CD4-positive, alpha-beta T cell treated with Interferon gamma for 1 hour (primary cell): ENCODE measurements at regions not wholly inside any gene's neighbourhood (a gene's known extent, or its start where the extent isn't known, plus 50 kb on each side); places are given as distances from the start of the nearest gene placed in this dataset.
"Not testable (repeated sequence)": the region's sequence is repeated elsewhere in the genome, so short reads cannot be mapped to it uniquely, and the experiment has no call there.

ENCODE experiments used
- DNase-seq: peaks from one replicate; pipeline ENCODE4 v3.0.0-alpha.2; 2020

DNA sequence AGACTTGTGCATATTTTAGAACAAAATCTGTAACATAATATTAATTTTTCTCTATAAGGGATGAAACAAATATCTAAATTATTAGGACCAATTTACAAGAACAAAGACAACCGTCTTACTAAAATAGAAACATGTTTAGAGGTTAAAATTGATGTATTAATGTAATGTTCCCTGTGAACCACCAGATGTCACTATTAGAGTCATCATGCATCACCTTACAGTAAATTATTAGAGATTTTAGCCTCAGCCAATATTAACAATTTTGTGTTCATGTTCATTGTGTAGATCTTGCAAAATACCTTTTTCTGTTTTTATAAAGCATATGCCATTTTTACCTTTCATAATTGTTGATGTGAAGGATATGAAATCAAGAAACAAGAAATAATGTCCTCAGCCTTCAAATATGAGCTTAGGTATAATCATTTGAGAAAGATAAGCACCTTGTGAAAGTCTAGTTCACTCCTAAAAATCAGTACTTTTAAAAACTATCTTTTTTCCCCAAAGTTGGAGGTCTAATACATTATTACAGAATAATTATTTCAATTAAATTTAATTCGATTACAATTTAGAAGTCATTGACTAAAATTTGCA lies 344.3 kb upstream of the KCNH7 start:
- no peak for DNase-seq

DNA sequence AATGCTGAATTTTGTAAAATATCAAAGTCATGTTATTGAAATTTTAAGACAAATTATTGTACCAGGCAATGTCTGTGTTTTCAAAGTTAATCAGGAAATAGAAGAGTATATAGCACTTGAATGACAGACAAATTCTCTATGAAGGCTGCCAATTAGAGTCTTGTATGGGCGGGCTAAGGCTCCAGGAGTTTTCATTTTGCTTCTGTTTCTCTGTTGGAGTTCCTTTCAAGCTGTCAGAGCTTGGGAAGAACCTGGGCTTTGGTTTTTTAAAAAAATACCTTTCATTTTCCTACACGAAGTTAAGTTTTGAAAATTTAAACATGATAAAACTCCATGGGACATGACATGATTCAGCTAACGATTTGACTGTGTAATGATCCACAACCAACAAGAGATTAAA lies 339.0 kb upstream of the KCNH7 start:
- no peak for DNase-seq

DNA sequence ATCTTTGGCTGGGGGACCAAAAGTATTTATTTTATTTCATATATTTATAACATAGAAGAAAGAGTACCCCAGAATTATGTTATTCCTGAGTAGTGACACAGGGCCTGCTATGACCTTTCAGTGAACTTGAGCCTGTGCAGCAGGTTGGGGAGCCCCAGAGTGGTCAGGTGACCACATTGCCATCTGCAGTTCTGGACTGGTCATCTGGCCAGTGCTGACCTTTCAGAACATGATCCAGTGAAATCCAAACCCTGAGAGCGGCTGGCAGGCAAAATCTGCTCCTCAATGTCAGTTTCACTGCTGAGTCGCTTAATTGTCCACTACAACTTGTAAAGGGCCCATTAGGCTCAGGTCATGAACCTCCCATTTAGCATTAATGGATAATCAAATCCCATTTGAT lies 336.7 kb upstream of the KCNH7 start:
- DNase-seq = no peak

DNA sequence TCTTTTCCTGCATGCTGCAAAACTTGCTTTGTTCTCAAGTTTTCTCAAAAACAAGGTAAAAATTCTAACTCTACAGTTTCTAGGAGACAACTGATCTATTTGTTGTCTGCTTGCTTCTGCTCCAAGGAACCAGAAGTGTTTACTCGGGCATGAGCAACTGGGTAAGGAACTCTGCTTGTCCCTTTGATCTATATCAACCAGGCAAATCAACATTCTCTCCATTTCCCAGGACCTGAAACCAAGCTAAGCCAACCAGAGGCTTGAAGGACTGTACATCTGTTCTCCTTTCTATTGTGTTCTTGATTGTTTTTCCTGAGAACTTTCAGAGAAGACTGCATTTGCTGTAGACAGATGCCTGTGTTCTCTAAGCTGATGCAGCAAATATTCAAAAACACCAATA lies 335.0 kb upstream of the KCNH7 start:
- no peak for DNase-seq

DNA sequence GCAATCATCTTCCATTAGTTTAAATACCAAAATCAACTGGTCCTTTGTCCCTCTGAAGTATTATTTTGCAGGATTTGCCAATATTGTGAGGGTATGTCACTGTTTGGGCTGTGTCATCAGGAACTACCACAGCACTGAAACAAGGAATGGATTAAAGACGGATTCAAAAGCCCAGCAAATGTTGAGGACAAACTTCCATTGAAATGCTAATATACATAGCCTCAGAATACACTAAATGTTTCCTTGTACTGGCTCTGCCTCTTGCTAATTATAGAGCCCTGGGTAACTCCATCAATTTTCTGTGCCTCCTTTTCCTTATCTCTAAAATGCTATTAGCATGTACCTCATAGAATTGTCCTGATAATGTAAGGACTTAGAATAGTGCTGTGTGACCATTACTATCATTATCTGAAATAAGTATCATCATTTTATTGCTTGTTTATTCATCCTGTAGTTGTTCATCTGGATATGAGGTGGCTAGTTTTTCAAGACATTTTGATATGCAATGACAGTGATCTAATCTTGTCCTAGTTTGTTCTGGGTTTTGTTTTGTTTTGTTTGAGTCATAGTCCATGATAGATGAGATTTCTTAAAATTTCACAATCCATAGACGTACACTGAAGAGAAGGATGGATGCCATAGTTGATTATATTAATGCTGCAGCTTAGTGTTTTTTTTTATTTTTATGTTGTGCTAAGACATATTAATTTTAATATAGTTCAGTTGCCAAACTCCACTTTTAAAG lies 333.4 kb upstream of the KCNH7 start:
- no peak for DNase-seq

DNA sequence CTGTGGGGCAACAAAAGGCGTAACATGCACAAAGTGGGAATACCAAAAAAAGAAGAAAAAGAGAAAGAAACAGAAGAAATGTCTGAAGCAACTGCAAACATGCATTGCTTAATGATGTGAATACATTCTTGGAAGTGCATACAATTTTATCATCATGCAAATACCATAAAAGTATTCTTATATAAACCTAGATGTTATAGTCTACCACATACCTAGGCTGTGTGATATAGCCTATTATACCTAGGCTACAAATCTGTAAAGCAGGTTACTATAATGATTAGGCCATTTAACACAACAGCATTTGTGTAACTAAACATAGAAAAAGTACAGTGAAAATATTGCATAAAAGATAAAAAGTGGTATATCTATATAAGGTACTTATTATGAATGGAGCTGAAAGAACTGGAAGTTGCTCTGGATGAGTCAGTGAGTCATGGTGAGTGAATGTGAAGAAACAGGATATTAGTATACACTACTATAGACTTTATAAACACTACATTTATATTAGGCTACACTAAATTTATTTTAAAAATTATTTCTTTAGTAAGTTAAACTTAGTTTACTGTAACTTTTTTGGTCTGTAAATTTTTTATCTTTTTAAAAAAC lies 319.4 kb upstream of the KCNH7 start:
- DNase-seq = no peak

DNA sequence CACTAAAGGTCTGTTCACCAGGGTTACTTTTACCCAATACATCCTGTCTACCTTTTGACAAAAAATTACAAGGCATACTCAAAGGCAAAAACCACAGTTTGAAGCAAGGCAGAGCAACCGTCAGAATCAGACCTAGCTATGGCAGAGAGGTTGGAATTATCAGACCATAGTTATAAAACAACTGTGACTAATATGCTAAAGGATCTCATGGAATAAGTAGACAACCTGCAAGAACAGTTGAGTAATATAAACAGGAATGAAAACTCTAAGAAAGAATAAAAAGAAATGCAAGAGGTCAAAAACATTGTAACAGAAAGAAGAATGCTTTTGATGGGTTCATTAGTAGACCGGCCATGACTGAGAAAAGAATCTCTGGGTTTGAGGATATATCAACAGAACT lies 318.8 kb upstream of the KCNH7 start:
- DNase-seq = no peak

DNA sequence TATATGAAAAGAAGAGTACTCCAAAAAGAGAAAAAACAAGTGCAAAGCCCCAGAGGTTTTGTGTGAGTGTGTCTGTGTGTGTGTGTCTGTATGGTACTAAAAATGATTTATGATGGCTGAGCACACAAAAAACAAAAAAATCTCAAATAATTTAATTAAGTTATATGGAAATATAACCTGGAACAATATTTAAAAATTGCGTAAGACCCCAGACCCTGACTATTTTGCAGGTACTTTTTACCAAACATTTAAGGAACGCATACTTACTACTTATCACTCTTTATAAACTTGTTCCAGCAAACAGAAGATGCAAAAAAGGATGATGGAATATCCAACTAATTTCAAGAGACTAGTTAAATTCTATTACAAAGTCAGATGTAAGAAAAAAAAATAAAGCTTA lies 317.4 kb upstream of the KCNH7 start:
- no peak for DNase-seq

DNA sequence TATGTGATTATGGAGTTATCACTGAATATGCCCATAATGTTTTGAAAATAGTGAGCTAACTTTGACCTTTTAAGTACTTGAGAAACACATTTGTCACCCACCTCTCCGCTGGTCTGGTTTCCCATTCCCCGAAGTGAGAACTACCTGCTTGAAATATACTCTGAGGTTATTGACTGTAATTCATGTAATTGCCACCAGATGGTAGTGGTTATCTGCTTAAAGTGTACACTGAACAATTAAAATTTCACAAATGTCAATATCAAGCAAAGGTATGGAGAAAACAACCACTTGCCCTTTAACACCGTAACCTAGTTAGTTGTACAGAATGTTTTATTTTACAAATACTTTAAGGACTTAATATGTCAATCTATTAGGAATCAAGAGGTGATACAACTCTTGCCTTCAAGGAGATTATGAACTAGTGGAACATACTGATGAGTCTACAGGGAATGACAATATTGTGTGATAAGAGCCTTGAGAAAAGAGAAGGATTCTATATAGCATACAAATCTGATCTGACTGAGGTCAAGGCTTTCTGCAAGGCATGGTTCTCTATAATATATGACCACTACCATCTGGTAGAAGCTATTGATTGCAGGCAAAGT lies 316.8 kb upstream of the KCNH7 start:
- no peak for DNase-seq

DNA sequence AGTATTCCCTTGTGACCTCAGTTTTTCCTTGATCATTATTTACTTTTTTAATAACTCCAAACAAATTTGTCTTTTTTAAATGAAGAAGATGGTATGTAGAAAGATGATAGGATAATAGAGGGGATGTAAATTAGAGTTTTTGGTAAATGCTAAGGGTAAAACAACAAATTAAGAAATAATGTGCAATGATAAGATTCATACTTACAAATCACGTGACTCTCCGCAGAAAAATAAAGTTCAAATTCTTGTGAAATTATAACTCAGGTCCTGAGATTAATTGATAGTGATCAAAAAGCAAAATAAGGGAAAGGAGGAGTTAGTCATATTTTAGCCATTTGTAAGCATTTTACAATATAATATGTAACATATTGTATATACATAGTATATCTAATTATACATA lies 304.1 kb upstream of the KCNH7 start:
- DNase-seq = no peak

DNA sequence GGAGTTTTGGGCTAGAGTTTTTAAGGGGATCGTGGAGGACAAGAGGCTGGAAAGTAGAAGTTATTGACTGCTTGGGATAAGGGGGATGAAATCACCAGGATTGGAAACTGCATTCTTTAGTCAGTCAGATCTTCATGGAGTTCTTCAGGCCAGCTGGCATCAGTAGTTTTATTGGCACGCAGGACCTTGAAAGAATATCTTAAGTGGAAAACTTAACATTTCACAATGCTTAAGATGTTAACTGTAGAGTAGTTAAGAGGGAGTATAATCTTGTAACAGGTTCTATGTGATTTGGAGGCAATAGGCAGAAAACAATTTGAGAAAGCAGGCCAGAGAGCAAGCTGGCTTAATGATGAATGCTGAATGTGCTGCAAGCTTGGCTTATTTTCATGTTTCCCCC lies 300.4 kb upstream of the KCNH7 start:
- DNase-seq = no peak

DNA sequence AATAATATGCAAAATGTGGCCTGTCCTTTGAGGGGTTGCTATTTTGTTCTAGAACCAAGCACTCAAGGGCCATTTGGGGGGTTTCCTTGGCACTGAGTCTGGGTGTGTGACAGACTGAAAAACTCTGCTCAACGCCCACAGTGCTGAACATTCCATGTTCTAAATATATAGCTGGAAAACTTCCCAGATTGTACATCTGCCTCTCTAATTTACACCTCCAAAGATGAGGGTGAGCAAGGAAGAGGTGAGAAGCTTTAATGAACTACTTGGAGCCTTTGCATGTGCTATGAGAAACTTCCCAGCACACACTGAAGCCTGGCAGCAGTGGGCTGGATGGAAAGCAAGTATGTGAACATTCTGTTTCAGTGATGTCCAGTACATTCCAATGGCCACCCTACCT lies 296.7 kb upstream of the KCNH7 start:
- DNase-seq = no peak

DNA sequence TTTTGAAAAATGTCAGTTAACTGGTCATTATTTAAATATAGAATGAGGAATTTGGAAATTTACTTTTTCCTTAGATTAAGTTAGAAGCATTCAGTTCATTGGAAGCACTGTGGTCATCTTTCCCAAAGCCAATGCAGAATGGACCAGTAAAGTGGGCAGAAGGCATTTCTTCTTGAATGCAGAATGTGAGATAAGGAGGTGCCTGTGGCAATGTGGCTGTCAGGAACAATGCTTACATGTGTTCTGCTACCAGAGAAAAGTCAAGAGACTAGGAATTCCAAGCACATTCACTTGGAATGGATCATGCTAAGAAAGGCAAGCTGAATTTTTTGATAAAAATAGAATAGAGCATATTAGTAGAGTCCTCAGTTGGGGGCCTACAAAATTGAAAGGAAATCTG lies 295.0 kb upstream of the KCNH7 start:
- no peak for DNase-seq

DNA sequence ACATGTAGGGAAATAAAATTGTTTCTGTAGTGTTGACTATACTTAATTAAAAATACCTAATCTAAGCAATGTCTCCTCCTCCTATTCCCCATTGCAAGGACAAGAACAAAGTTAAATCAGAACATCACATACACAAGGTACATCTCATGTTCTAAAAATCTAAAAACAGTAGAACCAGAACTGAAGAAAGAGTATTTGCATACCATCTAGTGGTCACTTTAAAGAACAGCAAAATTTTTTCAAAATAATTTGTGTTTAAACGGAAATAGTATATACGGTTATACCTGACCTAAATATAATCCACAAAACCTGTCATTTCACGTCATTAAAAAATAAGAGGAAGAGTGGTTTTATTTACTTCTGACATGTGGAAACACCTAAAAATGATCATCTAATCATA lies 294.3 kb upstream of the KCNH7 start:
- DNase-seq = no peak

DNA sequence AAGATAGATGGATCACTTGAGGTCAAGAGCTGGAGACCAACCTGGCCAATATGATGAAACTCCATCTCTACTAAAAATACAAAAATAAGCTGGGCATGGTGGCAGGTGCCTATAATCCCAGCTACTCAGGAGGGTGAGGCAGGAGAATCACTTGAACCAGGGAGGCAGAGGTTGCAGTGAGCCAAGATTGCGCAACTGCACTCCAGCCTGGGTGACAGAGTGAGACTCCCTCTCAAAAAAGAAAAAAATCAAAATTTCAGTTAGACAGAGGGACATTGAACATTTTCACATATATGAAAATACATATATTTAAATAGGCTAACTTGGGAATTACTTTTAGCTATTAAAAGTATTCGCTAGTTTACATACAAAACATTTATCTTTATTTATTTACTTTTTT lies 293.6 kb upstream of the KCNH7 start:
- not testable (repeated sequence) for DNase-seq

DNA sequence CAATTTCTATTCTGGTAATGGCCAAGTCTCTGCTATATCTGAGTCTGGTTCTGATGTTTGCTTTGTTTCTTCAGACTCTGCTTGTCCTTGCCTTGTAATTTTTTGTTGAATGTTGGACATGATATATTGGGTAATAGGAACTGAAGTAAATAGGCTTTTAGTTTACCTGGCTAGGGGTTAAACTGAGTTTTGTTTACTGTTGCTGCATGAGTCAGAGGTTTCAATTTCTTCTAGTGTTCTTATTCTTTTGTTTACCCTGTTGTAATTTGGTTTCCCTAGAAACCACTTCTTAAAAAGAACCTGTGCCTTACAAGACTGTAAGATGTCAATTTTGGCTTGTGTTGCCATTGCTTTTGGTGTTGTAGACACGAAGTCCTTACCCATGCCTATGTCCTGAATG lies 285.0 kb upstream of the KCNH7 start:
- no peak for DNase-seq

DNA sequence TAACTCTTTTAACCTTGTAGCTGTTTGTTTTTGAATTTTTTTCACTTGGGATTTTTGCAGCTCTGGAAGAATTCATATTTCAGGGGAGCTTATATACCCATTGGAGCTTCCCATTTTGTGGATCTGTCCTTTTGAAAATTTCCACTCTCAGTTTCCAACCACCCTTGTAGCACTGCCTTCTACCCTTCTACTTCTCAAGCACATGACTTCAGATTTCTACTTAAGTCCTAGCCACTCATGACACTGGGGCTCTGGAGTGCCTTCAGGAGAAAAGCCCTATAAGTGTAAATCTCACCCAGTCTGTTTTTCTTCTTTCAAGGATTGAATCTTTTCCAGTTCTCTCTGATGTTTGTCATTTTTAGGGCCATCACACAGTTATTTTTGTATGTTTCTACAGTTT lies 283.7 kb upstream of the KCNH7 start:
- DNase-seq = no peak

DNA sequence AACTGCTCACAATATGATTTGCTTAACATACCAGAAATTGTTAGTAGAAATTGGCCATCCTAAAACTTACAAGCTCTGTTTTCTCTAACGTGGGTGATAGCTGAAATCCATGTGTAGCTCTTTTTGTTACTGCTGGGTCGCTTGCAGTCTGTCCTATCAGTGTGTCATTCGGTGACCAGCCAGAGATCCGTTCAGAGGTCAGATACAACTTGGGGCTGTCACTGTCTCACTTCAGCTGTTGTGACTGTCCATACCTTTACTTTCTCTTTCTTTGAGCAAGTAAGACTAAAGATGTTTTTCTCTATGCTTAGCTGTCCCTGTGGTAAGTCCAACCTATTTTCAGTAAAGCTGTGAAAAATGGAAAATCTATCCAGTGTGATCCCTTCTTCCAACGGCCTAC lies 282.9 kb upstream of the KCNH7 start:
- DNase-seq = no peak

DNA sequence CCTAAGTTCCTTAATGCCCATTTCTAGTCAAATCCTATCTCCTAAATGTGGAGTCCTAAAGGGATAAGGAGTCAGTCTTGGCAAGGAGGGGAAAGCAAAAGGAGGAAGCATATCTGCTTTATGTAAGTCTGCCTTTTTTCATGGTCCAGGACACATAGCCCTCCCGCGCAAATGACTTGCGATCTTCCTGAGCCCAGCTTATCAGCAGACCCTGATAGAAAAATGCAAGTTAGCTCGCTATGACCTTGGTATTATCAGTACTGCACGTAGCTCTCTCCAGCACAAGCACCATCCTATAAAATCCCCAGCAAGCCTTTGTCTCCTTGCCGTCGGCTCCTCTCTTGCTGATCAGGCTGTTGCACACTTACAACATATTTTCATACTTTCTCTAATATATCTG lies 281.4 kb upstream of the KCNH7 start:
- no peak for DNase-seq

DNA sequence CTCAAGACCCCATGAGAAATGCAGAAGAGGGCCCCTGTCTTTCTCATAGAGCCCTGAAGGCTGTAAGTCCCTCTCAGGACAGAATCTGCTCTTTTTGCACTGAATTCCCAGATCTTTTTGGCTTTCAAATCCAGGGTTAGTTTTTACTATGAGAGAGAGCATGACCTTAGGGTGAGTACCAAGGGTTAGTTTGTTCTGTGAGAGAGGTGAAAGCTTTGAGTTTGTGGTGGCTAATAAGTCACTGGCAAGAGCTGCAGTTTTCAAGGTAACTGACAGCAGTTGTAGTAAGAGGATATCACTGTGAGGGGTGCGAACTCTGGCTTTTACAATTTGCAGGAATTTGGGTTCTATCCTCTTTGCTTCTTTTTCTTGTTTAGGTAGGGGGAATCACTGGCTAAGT lies 248.4 kb upstream of the KCNH7 start:
- no peak for DNase-seq

DNA sequence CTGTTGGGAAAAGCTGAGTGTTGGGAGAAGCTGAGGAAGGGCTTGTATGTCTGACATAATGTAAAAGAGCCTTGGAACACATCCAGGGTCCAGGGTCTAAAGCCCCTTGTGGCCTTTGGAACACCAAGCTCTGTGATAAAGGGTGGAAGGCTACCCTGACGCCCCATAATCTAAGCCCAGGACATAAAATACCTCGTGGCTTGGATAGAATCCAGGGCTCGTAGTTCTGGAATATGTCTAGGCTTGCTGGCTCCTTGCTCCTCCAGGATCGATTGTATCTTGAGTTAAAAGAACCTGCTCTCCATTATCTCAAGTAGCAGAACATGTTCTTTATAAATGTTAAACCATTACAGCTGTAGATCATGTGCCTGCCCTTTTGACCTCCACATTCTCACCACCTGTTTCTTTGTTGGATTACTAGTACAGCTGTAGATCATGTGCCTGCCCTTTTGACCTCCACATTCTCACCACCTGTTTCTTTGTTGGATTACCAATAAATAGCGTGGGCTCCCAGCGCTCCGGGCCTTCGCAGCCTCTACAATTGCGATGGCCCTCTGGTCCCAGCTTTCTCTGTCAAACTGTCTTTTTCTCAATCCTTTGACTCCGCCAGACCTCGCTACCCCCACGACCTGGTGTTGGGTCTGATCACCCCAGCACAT lies 246.9 kb upstream of the KCNH7 start:
- not testable (repeated sequence) for DNase-seq

DNA sequence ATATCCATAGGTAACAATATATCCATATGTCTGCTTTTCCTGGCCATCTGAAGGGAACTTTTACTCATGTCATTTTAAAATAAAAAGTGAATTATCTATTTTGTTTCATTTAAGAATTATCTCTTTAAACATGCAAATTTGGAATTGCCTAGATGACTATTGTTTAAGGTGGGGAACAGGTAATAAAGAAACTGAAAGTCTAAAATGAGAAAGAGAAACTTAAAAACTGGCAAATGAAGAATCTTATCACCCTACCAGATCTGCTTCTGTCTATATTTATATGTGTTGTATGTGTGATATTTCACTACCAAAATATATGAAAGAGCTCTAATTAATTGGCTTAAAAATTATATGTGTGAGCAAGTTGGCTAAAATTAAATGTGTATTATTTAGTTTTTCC lies 243.2 kb upstream of the KCNH7 start:
- DNase-seq = no peak

DNA sequence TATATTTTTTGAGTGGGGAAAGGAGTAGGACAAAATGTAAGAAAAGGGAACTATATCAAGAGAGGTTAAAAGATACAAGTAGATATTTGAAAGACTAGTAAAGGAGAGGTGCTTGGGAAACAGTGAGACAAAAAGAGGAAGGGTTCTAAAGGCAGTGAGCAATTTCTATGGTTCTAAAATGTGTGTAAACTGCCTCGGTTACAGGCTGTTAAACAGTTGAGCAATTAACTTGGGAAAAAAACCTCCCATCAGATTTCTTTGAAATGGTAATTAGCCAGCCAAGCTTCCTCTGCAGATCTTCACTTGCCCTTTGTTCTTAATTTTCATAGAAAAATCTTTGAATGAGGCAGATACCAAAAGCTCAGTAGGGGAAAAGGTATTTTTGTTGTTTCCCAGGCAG lies 238.7 kb upstream of the KCNH7 start:
- DNase-seq = no peak

DNA sequence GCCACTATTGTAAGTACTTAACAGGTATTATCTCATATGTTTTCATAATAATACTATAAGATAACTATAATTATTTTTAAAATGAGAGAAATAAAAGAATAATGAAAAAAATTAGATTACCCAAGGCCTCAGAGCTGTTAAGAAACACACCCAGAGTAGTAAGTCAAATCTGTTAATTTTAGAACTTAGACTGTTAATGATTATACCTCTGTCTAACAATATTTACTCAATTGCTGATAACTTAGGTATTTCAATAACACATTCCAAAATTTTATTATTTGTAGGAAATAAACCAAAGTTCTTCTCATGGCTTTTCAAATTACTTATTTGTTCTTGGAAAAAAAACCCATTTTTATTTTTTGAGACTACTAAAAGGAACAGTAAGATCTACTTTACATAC lies 227.5 kb upstream of the KCNH7 start:
- DNase-seq = no peak
